ENCODE measurements at regions not wholly inside any gene's neighbourhood (a gene's known extent, or its start where the extent isn't known, plus 50 kb on each side); places are given as distances from the start of the nearest gene placed in this dataset.

DNA sequence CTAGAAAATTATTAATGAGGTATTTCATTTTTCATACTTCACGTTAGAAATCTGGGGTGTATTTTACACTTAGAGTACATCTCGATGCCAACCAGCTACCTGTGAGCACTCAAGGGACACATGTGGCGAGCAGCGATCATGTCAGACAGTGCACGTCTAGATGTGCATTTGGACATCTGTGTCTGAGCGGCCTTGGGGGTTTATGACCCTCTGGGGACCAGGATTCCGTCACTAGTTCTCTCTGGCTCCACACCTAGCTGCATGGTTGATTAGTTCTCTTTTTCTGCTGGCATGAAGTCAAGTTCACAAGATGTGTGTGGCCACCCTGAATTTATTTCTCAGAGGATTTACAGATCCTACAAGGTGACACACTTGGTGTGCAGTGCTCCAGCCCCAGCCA lies 192.2 kb downstream of the TSN start:
- Mint-ChIP-seq H3K36me3 (ENCODE audit: insufficient read depth) (no peaks in the 10 kb centered on the region), H3K27ac (no peak overlapping the region), H3K4me3 (ENCODE audit: low read depth) (no peak overlapping the region), H3K9me3 (ENCODE audit: low read depth) (no peaks in the 10 kb centered on the region), H3K4me1 (ENCODE audit: low read depth) (no peaks in the 10 kb centered on the region), H3K27me3 (peaks cover 26% of the 10 kb centered on the region)
- no peak for DNase-seq (ENCODE audit: low spot score, unreplicated experiment)
- no peak for TF ChIP-seq CTCF (IDR thresholded peaks at IDR 0.05; ENCODE audit: unreplicated experiment)

DNA sequence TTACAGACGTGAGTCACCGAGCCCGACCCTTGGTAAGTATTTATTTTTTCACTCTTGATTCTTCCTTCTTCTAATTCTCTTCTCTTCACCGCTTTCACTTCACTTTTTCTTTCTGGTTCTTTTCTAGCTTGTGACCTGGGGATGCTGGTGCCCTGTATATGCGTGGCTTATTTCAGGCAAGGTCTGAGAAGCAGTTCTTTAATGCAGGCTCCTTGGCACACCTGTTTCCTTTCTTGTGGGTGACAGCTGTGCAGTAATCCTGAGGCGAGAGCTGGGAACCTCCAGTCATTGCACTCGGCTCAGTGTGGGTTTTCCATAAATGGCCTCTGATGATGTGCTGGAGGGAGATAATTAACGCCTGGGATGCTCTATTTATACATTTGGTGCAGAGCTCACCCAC lies 193.8 kb downstream of the TSN start:
- Mint-ChIP-seq H3K9me3 (ENCODE audit: low read depth) (peaks cover 9% of the 10 kb centered on the region), H3K36me3 (ENCODE audit: insufficient read depth) (no peaks in the 10 kb centered on the region), H3K4me1 (ENCODE audit: low read depth) (no peaks in the 10 kb centered on the region), H3K27ac (no peak overlapping the region), H3K27me3 (peaks cover 22% of the 10 kb centered on the region), H3K4me3 (ENCODE audit: low read depth) (no peak overlapping the region)
- no peak for TF ChIP-seq CTCF (IDR thresholded peaks at IDR 0.05; ENCODE audit: unreplicated experiment)
- DNase-seq (ENCODE audit: low spot score, unreplicated experiment): no peak

GRCh38 chr2:121955426-121955825 lies 200.0 kb downstream of the TSN start:
- Mint-ChIP-seq H3K27ac (no peak overlapping the region), H3K9me3 (ENCODE audit: low read depth) (peaks cover 15% of the 10 kb centered on the region), H3K36me3 (ENCODE audit: insufficient read depth) (no peaks in the 10 kb centered on the region), H3K27me3 (peaks cover 39% of the 10 kb centered on the region), H3K4me1 (ENCODE audit: low read depth) (peaks cover 13% of the 10 kb centered on the region), H3K4me3 (ENCODE audit: low read depth) (no peak overlapping the region)
- no peak for DNase-seq (ENCODE audit: low spot score, unreplicated experiment)
- no peak for TF ChIP-seq CTCF (IDR thresholded peaks at IDR 0.05; ENCODE audit: unreplicated experiment)

DNA sequence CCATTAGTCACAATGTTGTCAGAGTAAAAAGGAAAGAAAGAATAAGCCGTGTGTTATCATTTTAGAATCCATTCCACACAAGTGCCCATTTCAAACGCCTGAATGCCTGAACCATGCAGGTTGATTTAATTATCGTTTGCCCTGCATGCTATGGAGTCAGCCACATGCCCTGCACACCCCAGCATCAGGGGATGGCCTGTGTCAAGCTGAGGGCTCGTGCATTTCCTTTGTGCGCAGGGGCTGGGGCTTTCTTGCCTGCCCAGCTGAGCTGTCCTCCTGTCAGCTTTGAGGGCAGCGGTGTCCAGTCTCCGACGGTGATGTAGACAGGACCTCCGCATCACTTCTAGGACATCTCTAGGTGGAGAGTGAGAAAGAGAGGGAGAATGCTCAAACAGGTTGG lies 200.4 kb downstream of the TSN start:
- no peak for TF ChIP-seq CTCF (IDR thresholded peaks at IDR 0.05; ENCODE audit: unreplicated experiment)
- peaks cover 37% of the 10 kb centered on the region for H3K27me3 Mint-ChIP-seq
- H3K4me1 Mint-ChIP-seq (ENCODE audit: low read depth): peaks cover 13% of the 10 kb centered on the region
- H3K4me3 Mint-ChIP-seq (ENCODE audit: low read depth): no peak overlapping the region
- H3K27ac Mint-ChIP-seq: no peak overlapping the region
- H3K36me3 Mint-ChIP-seq (ENCODE audit: insufficient read depth): no peaks in the 10 kb centered on the region
- DNase-seq (ENCODE audit: low spot score, unreplicated experiment): no peak
- H3K9me3 Mint-ChIP-seq (ENCODE audit: low read depth): peaks cover 15% of the 10 kb centered on the region

- no peak for TF ChIP-seq CTCF (IDR thresholded peaks at IDR 0.05; ENCODE audit: unreplicated experiment)
- DNase-seq (ENCODE audit: low spot score, unreplicated experiment): no peak
- H3K9me3 Mint-ChIP-seq (ENCODE audit: low read depth): no peaks in the 10 kb centered on the region
- no peak overlapping the region for H3K27ac Mint-ChIP-seq
- peaks cover 27% of the 10 kb centered on the region for H3K27me3 Mint-ChIP-seq
- H3K4me1 Mint-ChIP-seq (ENCODE audit: low read depth): peaks cover 8% of the 10 kb centered on the region
- H3K36me3 Mint-ChIP-seq (ENCODE audit: insufficient read depth): no peaks in the 10 kb centered on the region
- H3K4me3 Mint-ChIP-seq (ENCODE audit: low read depth): no peak overlapping the region
These were observed 204.8 kb downstream of the TSN start for GRCh38 chr2:121960251-121960650.
